ENCODE measurements at regions not wholly inside any gene's neighbourhood (a gene's known extent, or its start where the extent isn't known, plus 50 kb on each side); places are given as distances from the start of the nearest gene placed in this dataset.

GRCh38 chr2:173419506-173419905 lies 64.8 kb downstream of the CDCA7 start:
- no peak for DNase-seq (ENCODE audit: low read depth in 2 of 2)

GRCh38 chr2:173424886-173425285 lies 70.2 kb downstream of the CDCA7 start:
- DNase-seq (ENCODE audit: low read depth in 2 of 2) = no peak

- no peak for DNase-seq (ENCODE audit: low read depth in 2 of 2)
Measured at GRCh38 chr2:173427887-173428668, 73.4 kb downstream of the CDCA7 start.

GRCh38 chr2:173431191-173431590 lies 76.5 kb downstream of the CDCA7 start:
- no peak for DNase-seq (ENCODE audit: low read depth in 2 of 2)

- DNase-seq (ENCODE audit: low read depth in 2 of 2) = no peak
Measured at GRCh38 chr2:173432049-173432754, 77.5 kb downstream of the CDCA7 start.

GRCh38 chr2:173434762-173435569 lies 80.3 kb downstream of the CDCA7 start:
- no peak for DNase-seq (ENCODE audit: low read depth in 2 of 2)

- DNase-seq (ENCODE audit: low read depth in 2 of 2) = no peak
Measured at GRCh38 chr2:173435574-173435973, 80.9 kb downstream of the CDCA7 start.

- no peak for DNase-seq (ENCODE audit: low read depth in 2 of 2)
Measured at GRCh38 chr2:173436088-173436487, 81.4 kb downstream of the CDCA7 start.

GRCh38 chr2:173441222-173441621 lies 86.5 kb downstream of the CDCA7 start:
- DNase-seq (ENCODE audit: low read depth in 2 of 2) = no peak

GRCh38 chr2:173442542-173442941 lies 87.9 kb downstream of the CDCA7 start:
- DNase-seq (ENCODE audit: low read depth in 2 of 2) = no peak

GRCh38 chr2:173446722-173447121 lies 92.0 kb downstream of the CDCA7 start:
- no peak for DNase-seq (ENCODE audit: low read depth in 2 of 2)

GRCh38 chr2:173448938-173449471 lies 94.3 kb downstream of the CDCA7 start:
- peak; percentile 19 to 58 for DNase-seq (ENCODE audit: low read depth in 2 of 2)

GRCh38 chr2:173451118-173451517 lies 96.4 kb downstream of the CDCA7 start:
- no peak for DNase-seq (ENCODE audit: low read depth in 2 of 2)

GRCh38 chr2:173451941-173452340 lies 97.3 kb downstream of the CDCA7 start:
- no peak for DNase-seq (ENCODE audit: low read depth in 2 of 2)

GRCh38 chr2:173452416-173452815 lies 97.7 kb downstream of the CDCA7 start:
- no peak for DNase-seq (ENCODE audit: low read depth in 2 of 2)

GRCh38 chr2:173456960-173457359 lies 102.3 kb downstream of the CDCA7 start:
- no peak for DNase-seq (ENCODE audit: low read depth in 2 of 2)

- no peak for DNase-seq (ENCODE audit: low read depth in 2 of 2)
Measured at GRCh38 chr2:173457366-173457765, 102.7 kb downstream of the CDCA7 start.

GRCh38 chr2:173458991-173459780 lies 104.5 kb downstream of the CDCA7 start:
- no peak for DNase-seq (ENCODE audit: low read depth in 2 of 2)

GRCh38 chr2:173462892-173463840 lies 108.5 kb downstream of the CDCA7 start:
- DNase-seq (ENCODE audit: low read depth in 2 of 2) = no peak

- DNase-seq (ENCODE audit: low read depth in 2 of 2) = no peak
Measured at GRCh38 chr2:173463846-173464245, 109.2 kb downstream of the CDCA7 start.

All from stimulated activated CD4-positive, alpha-beta T cell treated with anti-CD3 and anti-CD28 coated beads, Interleukin-15, amount 100 ng/mL, for 48 hours (primary cell).